OCI-LY1 (cell line): ENCODE measurements at regions not wholly inside any gene's neighbourhood (a gene's known extent, or its start where the extent isn't known, plus 50 kb on each side); places are given as distances from the start of the nearest gene placed in this dataset.

Source experiments
- CTCF ChIP-seq: fragments of 200-600 bp; sonication (generic), shearing (Covaris generic); IDR thresholded peaks from 2 replicates; pipeline ENCODE4 v1.5.1; 2017; ENCODE audit warnings: mild to moderate bottlenecking, antibody characterized with exemption, low read length, moderate library complexity, mixed read lengths
- EZH2 ChIP-seq: fragments of 200-600 bp; sonication (generic), shearing (Covaris generic); IDR thresholded peaks from 2 replicates; pipeline ENCODE4 v1.8.0; 2017; ENCODE audit warnings: borderline replicate concordance, mixed run types, mild to moderate bottlenecking, antibody characterized with exemption, low read length, moderate library complexity, mixed read lengths

GRCh38 chr10:43839973-43840372 is 191.3 kb upstream of the ZNF32 start:
- TF ChIP-seq CTCF (no peak), EZH2 (no peak)
